SK-N-MC (cell line): ENCODE measurements at regions not wholly inside any gene's neighbourhood (a gene's known extent, or its start where the extent isn't known, plus 50 kb on each side); places are given as distances from the start of the nearest gene placed in this dataset.

Source experiments
- EZH2 ChIP-seq: fragments of 200-600 bp; sonication (generic); IDR thresholded peaks from one replicate; pipeline ENCODE4 v1.6.1; 2017; ENCODE audit warnings: antibody characterized with exemption
- POLR2AphosphoS5 ChIP-seq: IDR thresholded peaks from 2 replicates; pipeline ENCODE4 v1.6.1; 2012; ENCODE audit warnings: mild to moderate bottlenecking, low read depth, low read length, borderline replicate concordance

GRCh38 chr18:57976230-57976773, 67.7 kb upstream of the NEDD4L start:
- TF ChIP-seq EZH2 = no peak
- no peak for TF ChIP-seq POLR2AphosphoS5
